Stimulated activated CD4-positive, alpha-beta T cell treated with anti-CD3 and anti-CD28 coated beads, Interleukin-1b, Interleukin-23, amount 100 ng/mL, for 1 hour (primary cell): ENCODE measurements at regions not wholly inside any gene's neighbourhood (a gene's known extent, or its start where the extent isn't known, plus 50 kb on each side); places are given as distances from the start of the nearest gene placed in this dataset.
"Not testable (repeated sequence)": the region's sequence is repeated elsewhere in the genome, so short reads cannot be mapped to it uniquely, and the experiment has no call there.

Experiments used
- DNase-seq, 2 donors: peaks; one replicate each; pipeline ENCODE4 v3.0.0-alpha.2; 2020; ENCODE audit warnings: low read depth in 2 of 2

GRCh38 chr21:15278279-15278678 lies 213.5 kb upstream of the NRIP1 start:
- no peak for DNase-seq

GRCh38 chr21:15278851-15279250 lies 214.1 kb upstream of the NRIP1 start:
- DNase-seq, result no peak

DNA sequence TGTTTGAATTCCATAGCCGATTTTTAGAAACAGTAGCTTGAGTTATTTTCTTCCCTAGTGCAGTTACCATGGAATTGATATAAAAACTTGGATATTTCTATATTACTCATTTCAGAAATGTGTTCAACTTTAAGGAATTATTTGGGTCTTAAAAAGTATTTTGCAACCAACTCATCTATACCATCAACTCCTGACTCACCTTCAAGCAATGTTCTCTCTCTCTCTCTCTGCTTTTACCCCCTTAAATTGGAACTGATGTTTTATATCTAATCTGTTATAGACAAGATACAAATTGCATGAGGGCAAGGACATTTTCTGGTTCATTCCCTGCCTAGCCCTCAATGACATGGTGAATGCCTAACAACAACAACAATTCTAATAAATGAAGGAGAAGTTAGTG lies 214.7 kb upstream of the NRIP1 start:
- no peak for DNase-seq

DNA sequence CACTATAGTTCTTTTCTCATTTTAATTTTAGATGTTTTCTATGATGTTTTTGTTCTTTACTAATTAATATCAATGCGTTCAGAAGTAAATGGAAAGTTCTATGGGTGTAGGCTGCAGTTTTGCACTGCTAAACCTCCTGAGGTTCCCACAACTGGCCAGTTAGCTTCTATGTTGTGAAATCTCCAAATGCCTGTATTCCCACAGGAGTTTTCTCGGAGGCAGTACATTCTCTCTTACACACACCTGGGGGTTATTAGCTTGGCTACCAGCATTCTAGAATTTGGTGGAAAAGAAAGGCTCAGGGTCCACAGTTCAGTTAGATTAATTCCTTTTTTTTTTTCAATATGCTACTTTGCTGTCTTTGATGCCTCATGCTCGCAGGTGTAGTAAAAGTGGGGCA lies 216.9 kb upstream of the NRIP1 start:
- DNase-seq, result no peak

DNA sequence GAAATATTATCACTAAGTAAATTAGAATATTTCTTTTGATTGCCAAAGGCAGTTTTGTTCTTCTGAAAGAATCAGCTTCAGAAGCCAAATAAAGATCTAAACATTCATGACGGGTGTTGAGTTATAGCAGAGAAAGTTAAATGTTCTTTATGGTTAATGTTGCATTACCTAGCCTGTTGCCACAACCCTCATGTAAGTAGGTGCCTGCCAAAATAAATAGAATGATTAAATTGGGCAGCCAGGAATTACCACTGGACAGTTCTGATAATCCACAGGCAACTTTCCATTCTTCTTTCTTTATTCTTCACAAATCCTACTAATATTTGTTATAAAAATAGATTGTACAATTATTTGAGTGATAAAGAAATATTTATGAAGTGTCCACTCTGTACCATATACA lies 217.9 kb upstream of the NRIP1 start:
- DNase-seq, result no peak

DNA sequence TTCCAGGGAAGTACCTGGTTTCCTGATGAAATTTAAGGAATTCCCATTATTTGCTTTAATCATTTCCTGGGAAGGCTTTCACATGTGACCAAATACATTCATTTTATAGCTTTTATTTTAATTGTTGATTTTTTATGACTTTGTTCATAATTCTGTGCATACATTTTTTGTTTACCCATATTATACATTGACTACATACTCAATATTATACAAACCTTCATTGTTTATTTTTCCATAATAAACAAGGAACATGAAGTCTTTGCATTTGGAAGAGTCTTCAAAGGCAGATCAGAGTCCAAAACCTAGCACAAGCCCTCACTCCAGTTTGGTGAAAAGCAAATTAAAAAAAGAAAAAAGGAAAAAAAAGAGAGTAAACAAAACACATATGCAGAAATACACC lies 218.3 kb upstream of the NRIP1 start:
- no peak for DNase-seq

GRCh38 chr21:15283789-15284188 lies 219.0 kb upstream of the NRIP1 start:
- no peak for DNase-seq

- no peak for DNase-seq
Measured at GRCh38 chr21:15285556-15285955, 220.8 kb upstream of the NRIP1 start.

DNA sequence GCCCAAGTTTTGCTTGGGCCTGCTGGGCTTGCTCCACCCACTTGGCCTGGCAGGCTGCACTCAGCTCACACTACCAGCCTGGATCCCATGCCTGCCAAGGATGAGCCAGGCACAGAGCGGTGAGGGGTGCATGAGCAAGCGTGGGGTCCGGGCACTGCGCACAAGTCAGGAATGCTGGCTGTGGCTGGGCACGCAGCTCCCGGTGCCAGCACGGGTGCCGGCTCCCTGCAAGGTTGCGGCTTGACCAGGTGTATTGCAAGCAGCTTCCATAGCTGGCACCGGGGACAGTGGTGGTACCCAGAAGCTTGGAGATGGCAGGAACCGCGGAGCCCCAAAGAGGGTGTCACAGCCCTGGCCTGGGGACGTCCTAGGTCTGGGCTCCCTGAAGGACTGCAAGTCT lies 224.4 kb upstream of the NRIP1 start:
- DNase-seq, result no peak

DNA sequence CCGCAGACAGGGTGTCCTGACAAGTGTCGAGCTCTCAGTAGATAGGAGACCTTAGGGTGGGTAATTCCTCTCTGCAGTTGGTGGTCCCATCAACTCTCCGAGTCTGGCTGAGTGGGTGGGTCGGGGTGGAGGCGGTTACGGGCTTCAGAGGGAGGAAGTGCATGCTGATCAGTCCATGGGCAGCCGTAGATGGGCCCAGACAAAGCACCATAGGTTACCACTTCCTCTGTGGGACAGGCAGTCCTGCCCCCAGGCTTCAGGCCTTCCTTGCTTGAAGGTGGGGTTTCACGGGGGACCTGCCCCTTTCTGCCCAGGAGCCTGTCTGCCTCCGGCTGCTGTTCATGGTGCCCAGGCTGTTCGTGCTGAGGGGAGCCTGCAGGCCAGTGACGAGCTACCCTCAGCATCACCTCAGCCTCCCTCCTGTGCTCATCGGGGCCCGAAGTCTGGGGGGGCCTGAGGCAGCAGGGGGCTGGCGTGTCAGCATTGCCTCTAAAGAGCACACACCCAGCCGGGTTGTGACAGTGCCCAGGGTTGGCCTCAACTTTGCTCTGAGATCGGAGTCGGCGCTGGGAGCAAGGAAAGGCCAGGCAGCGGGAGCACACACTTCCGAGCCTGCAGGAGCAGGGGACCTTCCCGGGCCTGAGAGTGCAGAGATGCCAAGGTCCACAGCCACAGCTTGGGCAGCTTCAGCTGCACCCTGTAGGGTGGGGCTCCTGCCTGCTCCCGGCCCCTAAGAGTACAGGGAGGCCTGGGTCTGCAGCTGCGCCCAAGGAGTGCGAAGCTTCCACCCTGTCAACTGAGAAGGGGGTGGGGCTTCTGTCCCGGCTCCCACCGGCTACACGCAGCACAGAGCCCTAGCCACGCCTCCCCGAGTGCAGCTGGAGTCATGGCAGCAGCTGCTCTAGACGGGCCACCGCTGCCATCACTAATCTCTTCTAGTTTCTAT lies 225.4 kb upstream of the NRIP1 start:
- no peak for DNase-seq

DNA sequence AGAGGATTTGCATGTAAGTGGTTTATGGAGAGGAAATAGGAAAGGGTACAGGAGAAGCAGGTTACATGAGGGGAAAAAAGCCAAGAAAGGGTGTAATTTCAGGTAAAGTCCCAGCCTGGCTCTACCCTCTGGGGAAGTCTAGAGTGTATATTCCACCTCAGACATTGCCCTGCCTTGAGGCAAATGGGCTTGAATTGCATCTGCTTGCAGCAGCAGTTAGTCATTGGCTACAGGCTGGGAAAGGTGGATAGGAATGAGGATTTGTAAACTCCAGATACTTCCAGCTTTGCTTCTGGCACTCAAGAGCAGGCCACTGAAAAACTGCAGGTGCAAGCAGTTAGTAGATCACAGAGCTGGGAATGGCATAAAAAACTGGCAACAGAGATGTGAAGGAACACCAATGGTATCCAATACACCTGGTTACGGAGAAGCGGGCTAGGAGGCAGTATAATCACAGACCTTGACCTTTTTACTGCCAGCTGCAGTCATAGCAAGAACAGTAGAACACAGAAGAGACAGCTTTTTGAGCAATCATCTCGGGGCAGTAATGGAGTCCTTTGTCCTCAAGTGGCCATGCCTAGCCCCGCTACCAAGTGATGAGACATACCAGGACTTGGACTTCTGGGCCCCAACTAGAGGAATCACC lies 226.9 kb upstream of the NRIP1 start:
- no peak for DNase-seq

DNA sequence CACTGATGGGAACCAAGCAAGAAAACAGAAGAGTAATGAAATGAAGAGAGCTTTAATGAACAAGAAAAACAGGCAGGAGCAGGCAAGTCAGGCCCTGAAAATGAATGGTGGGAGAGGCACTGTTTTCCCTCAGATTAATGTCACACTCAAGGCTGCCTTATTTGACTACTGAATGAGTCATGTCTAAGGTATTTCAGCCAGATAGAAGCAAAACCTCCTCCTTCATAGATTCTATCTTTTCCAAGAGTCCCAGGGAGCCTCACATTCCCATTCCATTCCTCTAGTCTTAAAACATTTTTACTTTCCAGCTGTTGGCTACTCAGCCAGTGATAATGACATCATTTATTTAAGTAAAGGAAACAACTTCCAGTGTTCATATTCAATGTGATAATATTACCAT lies 228.4 kb upstream of the NRIP1 start:
- no peak for DNase-seq

DNA sequence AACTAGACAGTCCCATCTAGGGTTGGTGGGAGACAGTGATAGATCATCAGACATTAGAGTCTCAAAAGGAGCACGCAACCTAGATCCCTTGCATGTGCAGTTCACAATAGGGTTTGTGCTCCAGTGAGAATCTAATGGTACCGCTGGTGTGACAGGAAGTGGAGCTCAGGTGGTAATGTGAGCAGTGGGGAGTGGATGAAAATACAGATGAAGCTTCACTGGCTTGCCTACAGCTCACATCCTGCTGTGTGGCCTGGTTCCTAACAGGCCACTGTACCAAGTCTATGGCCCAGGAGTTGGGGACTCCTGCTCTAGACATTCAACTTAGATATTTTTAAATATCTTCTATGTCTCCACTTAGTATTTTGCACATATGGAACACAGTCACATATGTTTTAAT lies 231.1 kb upstream of the NRIP1 start:
- no peak for DNase-seq

- no peak for DNase-seq
Measured at GRCh38 chr21:15297824-15298223, 233.0 kb upstream of the NRIP1 start.

DNA sequence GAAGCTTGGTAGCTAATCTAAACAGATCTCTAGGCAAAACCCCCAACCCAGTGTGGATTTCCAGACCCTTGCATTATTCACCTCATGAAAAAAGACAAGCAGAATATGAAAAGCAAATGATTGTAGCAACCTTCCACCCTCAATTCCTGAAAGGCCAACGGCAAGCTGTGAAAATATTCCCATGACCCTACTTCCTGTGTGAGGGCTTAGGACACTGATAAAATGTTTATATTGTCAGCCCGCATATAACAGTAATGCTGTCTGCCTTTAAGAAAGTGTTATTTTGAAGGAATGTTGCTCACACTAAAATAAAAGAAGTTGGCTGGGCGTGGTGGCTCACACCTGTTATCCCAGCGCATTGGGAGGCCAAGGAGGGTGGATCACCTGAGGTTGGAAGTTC lies 233.5 kb upstream of the NRIP1 start:
- no peak for DNase-seq

- DNase-seq, result not testable (repeated sequence)
Measured at GRCh38 chr21:15298755-15299154, 234.0 kb upstream of the NRIP1 start.

GRCh38 chr21:15300131-15300530 lies 235.3 kb upstream of the NRIP1 start:
- no peak for DNase-seq

DNA sequence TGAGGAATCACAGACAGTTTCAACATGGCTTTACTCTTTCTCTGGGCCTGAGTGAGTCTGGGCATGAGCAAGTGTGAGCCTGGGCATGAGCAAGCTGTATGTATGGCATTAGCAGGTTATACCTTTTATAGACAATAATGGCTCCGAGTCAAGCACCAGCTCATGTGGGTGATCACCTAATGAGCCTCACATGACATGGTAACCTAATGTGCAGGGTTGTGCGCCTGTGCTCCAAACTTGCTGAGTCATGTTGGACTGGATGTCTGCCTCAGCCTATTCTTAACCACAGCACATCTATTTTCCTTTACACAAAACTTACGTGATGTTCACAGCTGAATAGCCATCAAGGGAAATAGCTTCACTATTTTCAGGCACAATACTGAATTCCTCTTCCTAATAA lies 236.2 kb upstream of the NRIP1 start:
- DNase-seq, result no peak

DNA sequence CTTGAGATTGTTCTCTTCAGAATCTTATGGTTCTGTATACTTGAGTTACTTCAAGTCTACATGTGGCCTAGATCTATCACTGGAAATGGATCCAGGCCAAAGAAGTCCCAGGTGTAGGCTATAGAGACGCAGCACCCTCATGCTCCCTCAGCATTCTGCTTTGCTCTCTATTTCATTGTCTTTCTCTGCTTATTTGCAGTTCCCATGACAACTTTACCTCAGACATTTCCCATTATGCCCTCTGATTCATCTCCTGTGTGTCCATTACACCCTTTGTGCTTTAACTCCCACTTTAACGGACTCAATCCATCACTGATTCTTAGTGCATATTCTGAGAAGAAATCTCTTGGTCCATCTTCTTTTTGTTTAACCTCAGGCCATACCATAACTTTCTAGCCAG lies 236.9 kb upstream of the NRIP1 start:
- no peak for DNase-seq

DNA sequence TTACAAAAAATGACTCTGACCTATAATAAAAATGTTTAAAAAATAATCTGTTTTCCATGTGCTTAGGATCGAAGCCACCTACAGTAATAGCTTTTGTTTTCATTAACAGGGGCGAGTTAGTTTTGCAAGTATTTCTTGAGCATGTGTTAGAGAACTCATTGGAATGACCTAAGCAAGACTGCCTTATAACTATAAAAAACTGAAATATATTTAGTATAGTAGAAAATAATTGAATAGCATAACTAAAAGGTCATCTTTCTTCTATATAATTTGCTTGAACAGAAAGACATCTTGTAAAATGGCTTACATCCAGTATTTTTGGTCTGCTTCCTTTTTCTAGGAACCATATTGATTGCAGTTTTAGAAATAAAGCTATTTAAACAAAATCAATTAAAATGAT lies 241.5 kb upstream of the NRIP1 start:
- no peak for DNase-seq

GRCh38 chr21:15308333-15308732 lies 243.5 kb upstream of the NRIP1 start:
- no peak for DNase-seq

DNA sequence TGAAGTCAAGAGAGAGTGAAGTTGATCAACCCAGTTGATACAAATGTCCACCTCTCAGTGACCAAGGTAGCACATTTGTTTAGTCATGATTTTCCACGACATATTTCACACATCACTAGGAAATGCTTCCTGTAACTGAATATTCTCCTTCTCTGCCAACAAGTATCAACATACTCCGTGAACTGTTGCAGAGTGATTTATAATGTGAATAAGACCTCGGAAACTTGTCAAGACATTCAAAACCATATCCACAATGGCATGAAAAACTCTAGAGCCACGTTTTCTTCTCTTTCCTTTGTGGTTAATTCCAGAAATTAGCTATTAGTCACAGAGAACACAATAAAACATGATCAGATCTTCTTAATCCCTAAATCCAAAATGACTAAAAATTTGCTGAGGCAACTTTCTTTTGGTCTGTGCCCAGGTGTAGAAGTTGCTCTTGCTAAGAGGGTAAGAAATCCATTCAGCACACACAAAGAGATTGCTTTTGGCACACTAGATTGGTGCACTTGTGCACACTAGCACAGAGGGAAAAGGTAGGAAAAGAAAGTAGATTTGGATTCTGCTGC lies 244.3 kb upstream of the NRIP1 start:
- DNase-seq, result no peak

GRCh38 chr21:15309721-15310120 lies 244.9 kb upstream of the NRIP1 start:
- no peak for DNase-seq
